Sciatic nerve (tissue), 2 donors: ENCODE measurements at regions not wholly inside any gene's neighbourhood (a gene's known extent, or its start where the extent isn't known, plus 50 kb on each side); places are given as distances from the start of the nearest gene placed in this dataset.
"Not testable (repeated sequence)": the region's sequence is repeated elsewhere in the genome, so short reads cannot be mapped to it uniquely, and the experiment has no call there.

Experiments
- ATAC-seq: fragments of 200-7000 bp; cut with Tn5 transposase; one replicate; pipeline ENCODE4 v1.9.1; 2020; ENCODE audit warnings: mild to moderate bottlenecking, moderate library complexity
- DNase-seq: peaks from one replicate; pipeline ENCODE4 v3.0.0-alpha.2; 2020; ENCODE audit warnings: low spot score
- intact Hi-C: fragments of 100-400 bp; cut with DNase I; formaldehyde crosslinking; loops from one replicate; pipeline ENCODE4 v1.14.2; 2022
- donor health status: DM: no; HTN: no; CAD: no.
- donor health status: DM: no; HTN: no; CAD: no.

DNA sequence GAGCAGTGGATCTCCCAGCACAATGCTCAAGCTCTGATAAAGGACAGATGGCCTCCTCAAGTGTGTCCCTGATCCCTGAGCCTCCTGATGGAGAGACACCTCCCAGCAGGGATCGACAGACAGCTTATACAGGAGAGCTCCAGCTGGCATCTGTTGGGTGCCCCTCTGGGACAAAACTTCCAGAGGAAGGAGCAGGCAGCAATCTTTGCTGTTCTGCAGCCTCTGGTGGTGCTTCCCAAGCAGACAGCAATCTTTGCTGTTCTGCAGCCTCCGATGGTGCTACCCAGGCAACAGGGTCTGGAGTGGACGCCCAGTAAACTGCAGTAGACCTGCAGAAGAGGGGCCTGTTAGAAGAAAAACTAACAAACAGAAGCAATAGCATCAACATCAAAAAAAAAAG is 349.3 kb upstream of the SPRY2 start:
- no peak for DNase-seq
- no peak for ATAC-seq
- intact Hi-C loops = no loop called here

DNA sequence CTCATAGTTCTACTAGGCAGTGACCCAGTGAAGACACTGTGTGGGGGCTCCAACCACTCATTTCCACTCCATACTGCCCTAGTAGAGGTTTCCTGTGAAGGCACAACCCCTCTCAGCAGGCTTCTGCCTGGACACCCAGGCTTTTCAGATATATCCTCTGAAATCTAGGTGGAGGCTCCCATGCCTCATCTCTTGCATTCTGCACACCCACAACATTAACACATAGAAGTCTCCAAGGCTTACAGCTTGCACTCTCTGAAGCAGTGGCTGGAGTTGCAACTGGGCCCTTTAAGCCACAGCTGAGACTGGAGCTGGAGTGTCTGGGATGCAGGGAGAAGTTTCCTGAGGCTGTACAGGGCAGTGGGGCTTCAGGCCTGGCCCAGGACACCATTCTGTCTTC is 347.7 kb upstream of the SPRY2 start:
- intact Hi-C loops = no loop called here
- ATAC-seq (no peak), DNase-seq (no peak)

DNA sequence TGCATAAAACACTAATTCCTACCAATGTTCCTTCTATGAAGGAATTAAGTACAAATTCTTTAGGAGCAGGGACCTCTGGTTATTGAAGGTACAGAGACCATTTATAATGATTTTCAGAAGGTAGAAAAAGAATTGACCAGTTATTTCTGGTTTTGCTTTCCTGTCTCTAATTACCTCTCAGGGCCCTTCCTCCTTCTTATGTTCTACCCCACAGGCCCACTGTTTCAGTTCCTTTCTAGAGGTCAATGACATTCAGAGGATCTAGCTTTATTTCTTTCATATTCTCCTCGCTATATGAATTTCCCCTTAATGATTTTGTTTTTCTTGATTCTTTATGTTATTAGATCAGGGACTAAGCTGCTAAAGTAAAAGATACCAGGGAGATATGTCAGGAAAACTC is 345.0 kb upstream of the SPRY2 start:
- DNase-seq (no peak), ATAC-seq (no peak)
- intact Hi-C loops = no loop called here

DNA sequence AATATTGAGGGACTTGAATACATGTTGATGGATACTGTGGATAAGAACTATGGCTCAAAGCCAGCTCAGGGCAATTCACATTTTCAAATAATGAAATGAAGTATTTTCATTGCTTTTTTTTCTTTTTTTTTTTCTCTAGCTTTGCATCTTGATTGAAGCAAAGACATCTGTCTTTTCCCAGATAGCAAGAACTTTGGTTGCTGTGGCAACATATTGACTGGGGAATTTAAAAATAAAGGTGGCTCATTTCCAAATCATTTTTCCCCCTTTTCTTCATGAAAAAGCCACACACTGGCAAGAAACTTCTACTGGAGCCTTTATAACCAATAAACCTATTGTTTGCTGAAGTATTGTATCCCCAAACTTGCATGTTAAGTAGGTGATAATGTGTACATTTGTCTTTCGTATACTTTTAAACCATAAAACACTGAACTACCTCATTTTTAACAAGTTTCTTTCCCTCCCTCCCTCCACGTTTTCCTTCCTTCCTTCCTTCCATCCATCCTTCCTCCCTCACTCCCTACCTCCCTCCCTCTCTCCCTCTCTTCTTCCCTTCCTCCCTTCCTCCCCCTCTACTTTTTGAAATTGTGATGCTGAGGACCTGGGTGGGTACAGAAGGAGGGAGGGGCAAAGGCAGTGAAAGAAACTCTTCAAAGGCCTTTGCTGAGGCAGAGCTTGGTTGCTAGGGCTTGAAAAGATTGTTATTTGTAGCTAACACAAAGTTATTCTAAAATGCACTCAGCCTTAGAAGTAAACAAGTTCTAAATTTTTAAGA is 343.5 kb upstream of the SPRY2 start:
- DNase-seq (no peak), ATAC-seq (peak; percentile 84)
- intact Hi-C loops = no loop called here

DNA sequence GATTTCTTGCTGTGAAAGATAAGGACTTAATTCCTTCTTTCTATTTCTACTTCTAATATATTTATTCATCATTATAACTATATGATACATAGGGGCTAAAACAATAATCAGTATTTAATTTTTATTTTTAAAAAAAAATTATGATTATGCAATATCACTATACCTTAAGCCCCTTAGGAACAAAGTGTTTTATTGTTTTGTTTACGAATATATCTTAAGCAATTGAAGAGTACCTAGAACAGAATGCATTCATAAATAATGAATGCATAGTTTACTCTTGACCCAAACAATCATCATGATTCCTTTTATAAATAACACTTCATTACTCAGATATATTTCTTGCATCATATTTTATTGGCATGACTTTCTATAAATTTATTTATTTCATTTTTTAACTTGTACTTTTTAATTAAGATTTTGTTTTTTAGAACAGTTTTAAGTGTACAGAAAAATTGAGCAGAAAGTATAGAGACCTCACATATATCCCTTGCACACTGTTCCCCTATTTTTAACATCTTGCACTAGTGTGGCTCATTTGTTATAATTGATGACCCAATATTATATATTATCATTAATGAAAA is 339.9 kb upstream of the SPRY2 start:
- ATAC-seq (no peak), DNase-seq (no peak)
- intact Hi-C loops = no loop called here

DNA sequence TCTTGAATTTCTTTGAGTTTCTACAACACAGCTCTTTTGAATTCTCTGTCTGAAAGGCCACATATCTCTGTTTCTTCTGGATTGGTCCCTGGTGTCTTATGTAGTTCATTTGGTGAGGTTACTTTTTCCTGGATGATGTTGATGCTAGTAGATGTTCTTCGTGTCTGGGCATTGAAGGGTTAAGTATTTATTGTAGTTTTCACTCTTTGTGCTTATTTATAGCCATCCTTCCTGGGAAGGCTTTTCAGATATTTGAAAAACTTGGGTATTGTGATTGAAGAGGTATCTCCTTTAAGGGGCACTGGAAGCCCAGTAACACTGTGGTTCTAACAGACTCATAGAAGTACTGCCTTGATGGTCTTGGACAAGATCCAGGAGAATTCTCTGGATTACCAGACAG is 338.5 kb upstream of the SPRY2 start:
- DNase-seq = no peak
- intact Hi-C loops = no loop called here
- no peak for ATAC-seq

DNA sequence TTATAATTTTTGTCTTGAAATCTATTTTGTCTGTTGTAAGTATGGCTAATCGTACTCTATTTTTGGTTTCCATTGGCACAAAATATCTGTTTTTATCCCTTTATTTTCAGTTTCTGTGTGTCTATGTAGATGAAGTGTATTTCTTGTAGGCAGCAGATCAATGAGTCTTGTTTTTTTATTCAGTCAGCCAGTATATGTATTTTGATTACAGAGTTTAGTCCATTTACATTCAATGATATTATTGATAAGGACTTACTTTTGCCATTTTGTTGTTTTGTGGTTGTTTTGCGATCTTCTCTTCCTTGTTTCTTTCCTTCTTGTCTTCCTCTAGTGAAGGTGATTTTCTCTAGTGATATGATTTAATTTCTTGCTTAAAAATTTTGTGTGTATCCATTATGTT is 336.3 kb upstream of the SPRY2 start:
- no peak for ATAC-seq
- no peak for DNase-seq
- intact Hi-C loops = no loop called here

DNA sequence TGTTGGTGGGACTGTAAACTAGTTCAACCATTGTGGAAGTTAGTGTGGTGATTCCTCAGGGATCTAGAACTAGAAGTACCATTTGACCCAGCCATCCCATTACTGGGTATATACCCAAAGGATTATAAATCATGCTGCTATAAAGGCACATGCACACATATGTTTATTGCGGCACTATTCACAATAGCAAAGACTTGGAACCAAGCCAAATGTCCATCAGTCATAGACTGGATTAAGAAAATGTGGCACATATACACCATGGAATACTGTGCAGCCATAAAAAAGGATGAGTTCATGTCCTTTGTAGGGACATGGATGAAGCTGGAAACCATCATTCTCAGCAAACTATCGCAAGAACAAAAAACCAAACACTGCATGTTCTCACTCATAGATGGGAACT is 334.5 kb upstream of the SPRY2 start:
- intact Hi-C loops, ATAC-seq, DNase-seq: not testable (repeated sequence)

DNA sequence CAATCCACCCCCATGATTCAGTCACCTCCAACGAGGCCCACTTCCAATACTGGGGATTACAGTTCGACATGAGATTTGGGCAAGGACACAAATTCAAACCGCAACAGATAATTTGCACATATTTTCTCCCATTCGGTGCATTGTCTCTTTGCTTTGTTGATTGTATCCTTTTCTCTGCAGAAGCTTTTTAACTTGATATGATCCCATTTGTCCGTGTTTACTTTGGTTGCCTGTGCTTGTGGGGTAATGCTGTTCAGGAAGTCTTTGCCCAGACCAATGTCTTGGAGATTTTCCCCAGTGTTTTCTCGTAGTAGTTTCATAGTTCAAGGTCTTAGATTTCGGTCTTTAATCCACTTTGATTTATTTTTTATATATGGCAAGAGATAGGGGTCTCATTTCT is 330.8 kb upstream of the SPRY2 start:
- DNase-seq (no peak), ATAC-seq (no peak)
- intact Hi-C loops = no loop called here

DNA sequence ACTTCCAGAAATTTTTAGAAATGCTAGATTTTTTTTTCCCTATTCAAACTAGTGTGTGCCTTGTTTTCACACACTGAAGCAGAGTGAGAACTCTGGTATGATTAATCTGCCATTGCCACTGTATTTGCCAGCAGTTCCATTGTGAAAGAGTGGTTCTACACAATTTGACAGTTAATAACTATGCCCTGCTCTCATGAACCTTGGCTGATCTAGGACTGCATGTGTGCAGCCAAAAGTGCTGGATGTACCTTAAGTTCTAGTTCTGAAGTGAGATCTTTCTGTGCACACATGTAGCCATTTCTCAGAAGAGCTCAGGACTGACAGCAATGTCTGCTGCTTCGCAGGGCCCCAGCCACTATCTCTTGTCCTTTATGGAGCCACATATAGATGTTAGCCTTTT is 328.2 kb upstream of the SPRY2 start:
- intact Hi-C loops = no loop called here
- ATAC-seq (no peak), DNase-seq (no peak)

DNA sequence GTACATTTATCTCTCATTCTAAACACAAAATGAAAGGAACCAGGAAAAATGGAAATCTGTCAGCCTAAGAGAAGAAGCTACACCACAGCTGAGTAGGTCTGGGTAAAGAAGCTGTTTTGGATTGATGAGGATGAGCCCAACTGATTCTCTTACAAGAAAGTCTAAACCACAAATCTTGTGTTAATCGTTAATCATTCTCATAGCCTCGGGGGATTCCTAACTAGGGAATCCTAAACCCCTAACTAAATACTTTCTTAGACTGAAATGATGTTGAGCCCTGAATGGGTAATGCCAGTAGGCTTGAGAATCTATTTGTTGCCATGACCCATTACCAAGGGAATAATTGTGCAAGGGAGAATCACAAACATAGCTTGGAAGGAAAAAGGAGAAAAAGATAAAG is 327.5 kb upstream of the SPRY2 start:
- DNase-seq (no peak), ATAC-seq (no peak)
- intact Hi-C loops = no loop called here

DNA sequence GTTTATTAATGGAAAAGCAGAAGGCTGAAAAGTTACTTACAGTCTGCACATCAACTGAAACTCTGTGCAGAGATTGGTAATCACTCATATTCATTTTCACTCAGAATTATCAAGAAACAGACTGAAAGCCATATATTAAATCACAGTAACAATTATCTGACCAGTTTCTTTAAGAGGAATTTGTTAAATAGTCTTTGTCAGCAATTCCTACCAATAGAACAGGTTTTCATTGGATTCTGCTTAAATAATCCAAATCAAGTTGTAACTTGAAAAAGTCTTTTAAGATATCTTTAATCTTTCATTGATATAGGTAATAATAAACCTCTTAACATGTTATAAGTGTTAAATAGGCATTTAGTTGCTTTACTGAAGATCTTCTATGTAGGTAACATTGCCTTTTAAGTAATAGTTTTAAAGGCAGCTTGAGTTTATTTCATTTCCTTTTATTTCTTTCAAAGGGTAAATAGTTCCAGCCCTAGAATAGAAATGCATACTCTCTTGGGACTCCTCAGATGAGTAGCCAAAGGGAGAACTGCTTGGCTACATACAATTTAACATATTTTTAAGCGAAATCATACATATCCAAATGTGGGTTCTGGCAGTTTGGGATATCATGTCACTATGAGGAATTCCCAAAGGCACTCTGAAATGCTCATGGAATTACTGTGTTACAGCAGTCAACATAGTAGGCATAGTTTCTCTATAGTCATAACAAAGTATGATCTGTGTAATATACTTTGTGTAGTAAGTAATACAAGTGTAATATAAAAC is 326.0 kb upstream of the SPRY2 start:
- DNase-seq (no peak), ATAC-seq (no peak)
- intact Hi-C loops = no loop called here

DNA sequence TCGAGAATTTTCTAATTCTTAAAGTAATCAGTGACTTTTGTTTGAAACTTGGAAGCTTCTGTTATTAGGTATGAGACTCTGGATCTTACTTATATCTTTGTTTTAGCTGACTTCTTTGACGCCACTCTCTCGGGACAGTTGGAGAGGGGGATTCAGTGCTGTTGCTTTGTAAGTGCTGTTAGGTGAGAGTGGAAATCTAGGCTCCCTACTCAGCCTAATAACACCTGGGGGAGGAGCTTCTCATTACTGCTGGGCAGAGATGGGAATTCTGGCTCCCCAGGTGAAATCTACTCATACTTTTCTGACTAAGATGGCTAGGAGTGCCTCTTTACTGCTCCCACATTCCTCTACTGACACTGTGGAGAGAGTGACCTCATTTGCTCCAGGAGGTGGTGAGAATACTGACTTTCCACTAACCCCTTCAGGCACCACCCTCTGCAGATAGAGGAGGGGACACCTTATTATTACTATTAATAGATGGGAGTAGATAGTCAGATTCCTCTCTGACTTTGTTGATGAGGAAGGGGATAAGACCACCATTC is 324.9 kb upstream of the SPRY2 start:
- DNase-seq (no peak), ATAC-seq (no peak)
- intact Hi-C loops = no loop called here

DNA sequence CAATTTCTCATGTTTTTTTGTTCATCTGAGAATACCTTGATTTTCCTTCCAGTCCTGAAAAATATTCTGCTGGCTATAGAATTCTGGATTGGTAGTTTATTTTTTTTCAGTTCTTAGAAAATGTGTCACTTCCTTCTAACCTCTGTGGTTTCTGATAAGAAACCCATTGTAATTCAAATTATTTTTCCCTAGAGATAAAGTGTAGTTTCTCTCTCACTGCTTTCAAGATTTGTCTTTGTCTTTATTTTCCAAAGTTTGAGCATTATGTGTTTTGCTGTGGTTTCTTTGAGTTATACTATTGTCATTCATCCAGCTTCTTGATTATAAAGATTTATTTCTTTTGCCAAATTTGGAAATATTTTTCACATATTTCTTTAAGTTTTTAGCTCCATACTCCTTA is 324.0 kb upstream of the SPRY2 start:
- intact Hi-C loops = no loop called here
- no peak for DNase-seq
- no peak for ATAC-seq

DNA sequence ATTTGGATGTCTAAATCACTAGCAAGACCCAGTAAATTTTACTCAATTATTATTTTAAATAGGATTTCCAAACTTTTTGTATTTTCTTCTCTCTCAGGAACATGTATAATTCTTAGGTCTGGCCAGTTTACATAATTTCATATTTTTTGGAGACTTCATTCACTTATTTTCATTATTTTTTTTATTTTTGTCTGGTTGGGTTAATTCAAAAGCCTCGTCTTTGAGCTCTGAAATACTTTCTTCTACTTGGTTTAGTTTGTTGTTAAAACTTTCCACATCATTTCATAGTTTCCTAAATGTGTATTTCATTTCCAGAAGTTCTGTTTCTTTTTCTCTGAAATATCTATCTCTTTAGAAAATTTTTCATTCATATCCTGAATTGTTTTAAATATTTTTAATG is 322.9 kb upstream of the SPRY2 start:
- ATAC-seq (no peak), DNase-seq (no peak)
- intact Hi-C loops = no loop called here

DNA sequence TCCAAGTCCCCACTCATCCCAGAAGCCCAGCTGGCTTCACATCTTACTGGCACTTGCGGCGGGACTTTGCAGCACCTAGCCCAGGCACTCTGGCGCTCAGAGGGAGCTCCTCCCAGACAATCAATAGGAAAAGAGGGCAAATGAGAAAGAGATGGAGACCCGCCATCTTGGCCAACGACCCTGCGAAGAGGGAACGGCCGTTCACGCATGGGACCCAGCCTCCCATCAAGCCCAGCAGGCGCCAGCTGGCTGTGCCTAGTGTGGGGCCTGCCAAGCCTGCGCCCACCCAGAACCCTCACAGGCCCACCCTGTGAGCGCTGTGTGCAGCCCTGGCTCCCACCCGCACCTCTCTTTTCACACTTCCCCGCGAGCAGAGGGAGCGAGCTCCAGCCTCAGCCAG is 317.8 kb upstream of the SPRY2 start:
- intact Hi-C loops = no loop called here
- peak; percentile 15 for ATAC-seq
- DNase-seq = no peak

DNA sequence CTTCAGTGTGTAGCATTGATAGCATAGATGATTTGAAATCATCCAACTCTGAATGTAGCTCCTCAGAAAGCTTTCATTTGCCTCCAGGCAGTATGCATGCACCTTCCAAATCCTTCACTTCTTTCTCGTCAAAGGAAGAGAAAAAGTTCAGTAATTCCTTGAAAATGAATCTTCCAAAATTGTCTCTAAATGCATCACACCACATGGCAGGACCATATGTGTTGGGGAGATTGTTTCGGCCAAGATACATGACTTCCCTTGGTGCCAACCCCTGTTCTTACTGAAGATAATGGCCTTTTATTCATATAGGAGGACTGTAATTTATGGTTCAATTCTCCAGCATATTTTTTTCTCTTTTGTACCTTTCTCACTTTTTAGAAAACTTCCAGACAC is 315.6 kb upstream of the SPRY2 start:
- DNase-seq (no peak), ATAC-seq (no peak)
- intact Hi-C loops = no loop called here

DNA sequence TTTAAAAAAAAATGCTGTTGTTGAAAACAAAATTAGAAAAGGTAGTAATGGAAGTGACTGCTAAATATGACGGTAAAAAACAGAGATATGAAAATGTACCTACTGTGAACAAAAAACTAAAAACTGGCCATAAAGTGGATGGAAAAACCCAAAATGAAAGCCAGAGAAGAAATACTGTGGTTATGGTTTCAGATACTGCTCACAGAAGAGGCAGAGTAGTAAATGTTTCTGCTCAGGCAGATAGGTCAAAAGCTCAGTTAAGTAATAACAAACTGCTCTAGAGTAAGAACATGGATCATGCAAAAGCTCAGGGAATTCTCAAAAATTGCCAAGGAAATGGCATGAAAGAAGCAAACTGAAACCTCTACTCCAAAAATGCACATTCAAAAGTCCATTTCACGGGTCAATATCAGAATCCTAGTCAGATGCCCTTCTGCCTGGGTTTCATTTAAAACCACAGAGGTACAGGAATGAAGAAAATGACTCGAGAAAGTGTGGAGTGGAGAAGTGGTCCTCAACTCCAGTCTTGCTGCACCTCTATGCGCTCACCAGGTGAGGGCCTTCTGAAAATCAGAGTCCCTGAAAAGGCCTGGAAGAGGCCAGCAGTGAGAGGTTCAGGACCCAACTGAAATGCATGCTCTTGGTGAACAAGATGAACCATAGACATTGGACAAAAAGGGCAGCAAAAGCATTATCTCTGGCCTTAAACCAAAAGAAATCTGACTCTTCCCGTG is 315.0 kb upstream of the SPRY2 start:
- no peak for ATAC-seq
- intact Hi-C loops = no loop called here

DNA sequence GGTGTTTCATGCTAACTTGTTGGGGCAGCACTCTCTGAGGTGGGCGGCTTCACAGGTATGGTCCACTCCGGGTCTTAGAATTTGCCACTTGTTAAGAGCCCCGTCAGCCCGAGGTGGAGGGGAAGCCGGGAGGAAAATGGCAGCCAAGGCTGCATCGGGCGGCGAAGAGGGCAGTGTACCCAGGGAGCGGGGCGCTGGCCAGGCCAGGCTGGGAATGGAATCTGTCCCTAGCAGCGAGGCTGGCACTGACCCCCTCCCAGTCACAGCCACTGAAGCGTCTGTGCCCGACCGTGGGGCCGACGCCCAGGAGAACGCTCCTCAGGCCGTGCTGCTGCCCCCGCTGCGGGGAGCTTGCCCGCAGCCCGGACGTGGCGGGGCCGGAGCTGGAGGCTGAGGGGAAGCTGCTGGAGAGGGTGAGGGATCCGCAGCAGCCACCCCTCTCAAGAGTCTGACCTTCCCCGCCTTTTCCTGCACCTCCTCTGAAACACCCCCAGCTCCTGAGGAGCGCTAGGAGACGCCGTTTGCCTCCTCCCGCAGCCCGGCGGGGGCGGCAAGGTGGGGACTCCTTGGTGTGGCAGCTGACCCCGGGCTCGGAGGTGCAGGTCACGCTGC is 313.8 kb upstream of the SPRY2 start:
- DNase-seq (no peak), ATAC-seq (peak; percentile 22)
- intact Hi-C loops = no loop called here

More for the DNA sequence above, 315.0 kb upstream of the SPRY2 start:
- no peak for DNase-seq
